GM23248 (cell line): ENCODE measurements at regions not wholly inside any gene's neighbourhood (a gene's known extent, or its start where the extent isn't known, plus 50 kb on each side); places are given as distances from the start of the nearest gene placed in this dataset.
A peak's percentile ranks its signal among the peaks of the same experiment; 100 is the strongest.

Experiments
- DNase-seq: peaks from one replicate; pipeline ENCODE4 v3.0.0-alpha.2; 2015
- H2AFZ ChIP-seq: fragments of 200-600 bp; sonication (generic); 2 replicates; pipeline ENCODE4 v1.6.1; 2016; ENCODE audit warnings: antibody characterized with exemption
- H3F3A ChIP-seq: fragments of 200-600 bp; sonication (generic); 2 replicates; pipeline ENCODE4 v1.6.1; 2016; ENCODE audit warnings: mild to moderate bottlenecking, antibody characterized with exemption, mixed run types; ENCODE audit not compliant: insufficient read depth
- H3K27ac ChIP-seq: fragments of 200-600 bp; sonication (generic); 2 replicates; pipeline ENCODE4 v1.5.1; 2016; ENCODE audit warnings: mild to moderate bottlenecking
- H3K27me3 ChIP-seq: fragments of 200-600 bp; sonication (generic); replicated peaks from 2 replicates; pipeline ENCODE4 v1.6.1; 2016; ENCODE audit warnings: mild to moderate bottlenecking; ENCODE audit not compliant: insufficient read depth
- H3K36me3 ChIP-seq: fragments of 200-600 bp; sonication (generic); 2 replicates; pipeline ENCODE4 v1.6.1; 2016; ENCODE audit warnings: low read depth, mild to moderate bottlenecking
- H3K4me1 ChIP-seq: fragments of 200-600 bp; sonication (generic); 2 replicates; pipeline ENCODE4 v1.6.1; 2016; ENCODE audit warnings: mild to moderate bottlenecking; ENCODE audit not compliant: insufficient read depth
- H3K4me2 ChIP-seq: fragments of 200-600 bp; sonication (generic); one replicate; pipeline ENCODE4 v1.6.1; 2016; ENCODE audit warnings: mild to moderate bottlenecking; ENCODE audit not compliant: unreplicated experiment
- H3K4me3 ChIP-seq: fragments of 200-600 bp; sonication (generic); 2 replicates; pipeline ENCODE4 v1.5.1; 2016; ENCODE audit warnings: mild to moderate bottlenecking
- H3K79me2 ChIP-seq: fragments of 200-600 bp; sonication (generic); 2 replicates; pipeline ENCODE4 v1.6.1; 2016; ENCODE audit warnings: mild to moderate bottlenecking; ENCODE audit not compliant: insufficient read depth
- H3K9ac ChIP-seq: fragments of 200-600 bp; sonication (generic); 2 replicates; pipeline ENCODE4 v1.6.1; 2016; ENCODE audit warnings: mild to moderate bottlenecking
- H3K9me2 ChIP-seq: fragments of 200-600 bp; sonication (generic); 2 replicates; pipeline ENCODE4 v1.6.1; 2016; ENCODE audit warnings: mixed run types, mild to moderate bottlenecking, moderate library complexity; ENCODE audit not compliant: insufficient read depth
- H3K9me3 ChIP-seq: fragments of 200-600 bp; sonication (generic); one replicate; pipeline ENCODE4 v1.6.1; 2017; ENCODE audit warnings: low read depth
- H4K20me1 ChIP-seq: fragments of 200-600 bp; sonication (generic); 2 replicates; pipeline ENCODE4 v1.6.0; 2016; ENCODE audit not compliant: insufficient read depth
- EZH2 ChIP-seq: fragments of 200-600 bp; sonication (generic); IDR thresholded peaks from 2 replicates; pipeline ENCODE4 v1.6.1; 2018; ENCODE audit warnings: antibody characterized with exemption, mild to moderate bottlenecking; ENCODE audit not compliant: insufficient read depth, poor library complexity, severe bottlenecking
- EZH2phosphoT487 ChIP-seq: fragments of 200-600 bp; sonication (generic); IDR thresholded peaks from 2 replicates; pipeline ENCODE4 v1.6.1; 2018; ENCODE audit warnings: antibody characterized with exemption, moderate library complexity, mild to moderate bottlenecking, low read depth; ENCODE audit not compliant: insufficient read depth
- WGBS, 2 experiments: methylation state at CpG; one replicate each; pipeline ENCODE4 v1.1.6; 2015 to 2017; ENCODE audit warnings: low lambda C conversion rate in 2 of 2, low coverage in 1 of 2; ENCODE audit errors: missing lambda C conversion rate in 2 of 2; 5-methylcytosine and 5-hydroxymethylcytosine counted together
- in situ Hi-C: fragments of 300-500 bp; cut with MboI; formaldehyde crosslinking; loops from 2 replicates; pipeline ENCODE4 v1.15.0; 2020

DNA sequence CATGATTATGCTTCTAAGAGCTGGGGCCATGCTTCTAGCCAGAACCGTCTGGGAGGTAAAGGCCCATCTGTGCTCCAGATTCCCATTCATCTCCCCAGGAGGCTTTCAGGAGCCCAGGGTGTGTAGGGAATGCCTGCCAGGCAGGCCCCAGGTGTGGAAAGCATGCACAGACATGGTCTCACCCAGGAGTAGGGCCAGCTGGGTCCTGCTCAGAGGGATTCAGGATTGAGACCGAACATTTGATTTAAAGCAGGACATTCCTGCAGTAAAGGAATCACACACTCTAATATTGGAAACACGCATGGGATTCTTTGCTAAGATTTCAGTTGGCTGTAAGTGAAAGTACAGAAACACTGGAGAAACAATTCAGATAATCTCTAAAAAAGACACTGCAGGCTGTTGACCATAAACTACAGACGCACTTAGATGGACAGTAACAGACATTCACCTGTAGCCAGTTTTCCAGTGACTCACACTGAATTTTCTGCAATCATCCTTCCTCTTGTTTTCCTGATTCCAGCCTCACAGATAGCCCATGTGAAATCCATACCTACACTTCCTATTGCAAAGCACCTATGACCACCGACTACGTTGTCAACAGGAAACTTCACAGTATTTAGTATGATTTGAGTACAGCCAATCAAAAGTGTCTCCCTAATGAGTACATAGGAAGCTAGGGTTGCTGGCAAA, 257.8 kb downstream of the TBC1D4 start:
- in situ Hi-C loops = loop anchor here (25.0 kb wide), 1 partner anchor 1387 kb away; no protein-coding TSS in a partner anchor
- Histone ChIP-seq H3K36me3 (no peaks in the 10 kb centered on the region), H3K9me2 (no peaks in the 10 kb centered on the region), H4K20me1 (no peaks in the 10 kb centered on the region), H2AFZ (no peak overlapping the region), H3K27ac (no peak overlapping the region), H3F3A (peaks cover 28% of the 10 kb centered on the region), H3K27me3 (0 out of 2 replicates have a peak, but pooled peaks cover 3% of the 10 kb centered on the region), H3K4me1 (peaks cover 24% of the 10 kb centered on the region), H3K79me2 (no peaks in the 10 kb centered on the region), H3K4me3 (no peak overlapping the region), H3K9me3 (no peaks in the 10 kb centered on the region), H3K4me2 (no peak overlapping the region), H3K9ac (no peak overlapping the region)
- WGBS, 2 experiments = 78 to 79% methylated on average over 6 of the region's 6 CpGs
- TF ChIP-seq EZH2 (no peak), EZH2phosphoT487 (no peak)
- DNase-seq = no peak

- 0 out of 2 replicates have a peak, but pooled peaks cover 3% of the 10 kb centered on the region for H3K27me3 ChIP-seq
- no peak overlapping the region for H3K9ac ChIP-seq
- peaks cover 20% of the 10 kb centered on the region for H3K4me1 ChIP-seq
- no peaks in the 10 kb centered on the region for H4K20me1 ChIP-seq
- H3K27ac ChIP-seq = no peak overlapping the region
- no peak overlapping the region for H2AFZ ChIP-seq
- H3K4me3 ChIP-seq = no peak overlapping the region
- DNase-seq = peak; percentile 74
- no peaks in the 10 kb centered on the region for H3K36me3 ChIP-seq
- no peak overlapping the region for H3K4me2 ChIP-seq
- H3K9me3 ChIP-seq = no peaks in the 10 kb centered on the region
- H3K9me2 ChIP-seq = no peaks in the 10 kb centered on the region
- in situ Hi-C loops = loop anchor here (25.0 kb wide), 1 partner anchor 1385 kb away; no protein-coding TSS in a partner anchor
- TF ChIP-seq EZH2phosphoT487 (no peak), EZH2 (no peak)
- 75 to 85% methylated on average over 1 of the region's 1 CpG for WGBS, 2 experiments
- peaks cover 26% of the 10 kb centered on the region for H3F3A ChIP-seq
- no peaks in the 10 kb centered on the region for H3K79me2 ChIP-seq
Observed at GRCh38 chr13:75222031-75222430, 259.9 kb downstream of the TBC1D4 start.

DNA sequence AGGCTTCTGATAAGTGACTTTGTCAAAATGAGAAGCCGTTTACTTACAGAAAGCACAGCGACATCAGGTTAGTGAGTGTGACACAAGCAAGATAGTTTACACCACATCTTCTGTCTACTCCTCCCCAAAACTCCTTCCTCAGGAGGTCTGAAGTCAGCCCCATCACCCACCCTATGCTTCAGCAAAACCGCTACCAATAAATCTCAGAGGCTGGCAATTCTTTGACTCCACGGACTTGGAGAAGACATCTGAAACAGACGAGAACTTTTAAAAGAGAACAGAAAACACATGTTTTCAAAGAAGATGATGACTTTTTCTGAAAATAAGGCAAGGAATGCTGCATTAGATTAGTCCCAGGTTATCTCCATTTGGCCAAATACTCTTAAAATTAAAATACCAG, 261.1 kb downstream of the TBC1D4 start:
- H3K36me3 ChIP-seq = no peaks in the 10 kb centered on the region
- no peak overlapping the region for H3K4me2 ChIP-seq
- H2AFZ ChIP-seq = no peak overlapping the region
- H3K9me3 ChIP-seq = no peaks in the 10 kb centered on the region
- 54 to 55% methylated on average over 5 of the region's 5 CpGs for WGBS, 2 experiments
- no peak overlapping the region for H3K27ac ChIP-seq
- no peaks in the 10 kb centered on the region for H3K9me2 ChIP-seq
- no peak for DNase-seq
- peaks cover 11% of the 10 kb centered on the region; the same call in 1 of the 2 replicates for H3K4me1 ChIP-seq
- H3K9ac ChIP-seq = no peak overlapping the region
- no peaks in the 10 kb centered on the region for H4K20me1 ChIP-seq
- H3K27me3 ChIP-seq = peaks cover 3% of the 10 kb centered on the region; the same call in 1 of the 2 replicates
- TF ChIP-seq EZH2phosphoT487 (no peak), EZH2 (no peak)
- in situ Hi-C loops = loop anchor here (25.0 kb wide), 1 partner anchor 1384 kb away; no protein-coding TSS in a partner anchor
- no peaks in the 10 kb centered on the region for H3K79me2 ChIP-seq
- no peak overlapping the region for H3K4me3 ChIP-seq
- H3F3A ChIP-seq = peaks cover 19% of the 10 kb centered on the region; the same call in 1 of the 2 replicates

DNA sequence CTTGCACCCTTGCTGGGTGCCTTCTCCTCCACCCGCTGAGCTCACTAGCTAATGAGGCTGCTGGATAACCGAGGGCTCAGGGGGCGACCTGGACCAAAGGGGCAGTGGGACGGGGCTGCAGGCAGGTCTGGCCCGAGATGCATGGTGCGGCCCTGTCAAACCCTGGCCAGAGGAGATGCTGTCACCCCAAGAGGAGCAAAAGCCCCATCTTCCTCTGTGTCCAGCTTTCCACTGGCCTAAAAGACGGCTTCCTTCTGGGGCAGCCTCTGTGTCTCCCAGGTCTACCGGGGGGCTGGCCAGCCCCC, 261.8 kb downstream of the TBC1D4 start:
- Histone ChIP-seq H3K4me1 (peaks cover 11% of the 10 kb centered on the region; the same call in 1 of the 2 replicates), H3K79me2 (no peaks in the 10 kb centered on the region), H3K4me3 (no peak overlapping the region), H4K20me1 (no peaks in the 10 kb centered on the region), H3K36me3 (no peaks in the 10 kb centered on the region), H3K9me3 (no peaks in the 10 kb centered on the region), H3K4me2 (no peak overlapping the region), H3K9me2 (no peaks in the 10 kb centered on the region), H3K27me3 (peaks cover 3% of the 10 kb centered on the region; the same call in 1 of the 2 replicates), H3K9ac (no peak overlapping the region), H3K27ac (no peak overlapping the region), H2AFZ (peak overlapping the region; percentile 81), H3F3A (peaks cover 19% of the 10 kb centered on the region; the same call in 1 of the 2 replicates)
- in situ Hi-C loops = loop anchor here (25.0 kb wide), 1 partner anchor 1383 kb away; no protein-coding TSS in a partner anchor
- DNase-seq = no peak
- 88 to 89% methylated on average over 8 of the region's 8 CpGs for WGBS, 2 experiments
- TF ChIP-seq EZH2 = no peak
- no peak for TF ChIP-seq EZH2phosphoT487
